ENCODE measurements at regions not wholly inside any gene's neighbourhood (a gene's known extent, or its start where the extent isn't known, plus 50 kb on each side); places are given as distances from the start of the nearest gene placed in this dataset.

- ATAC-seq (ENCODE audit: low read depth) (no peak), DNase-seq (no peak)
- no peak overlapping the region for H3K4me3 Mint-ChIP-seq
- Histone ChIP-seq H3K36me3 (replicated peaks in 1 of 2; ENCODE audit: control extremely low read depth in 1 of 2, control insufficient read depth in 1 of 2, extremely low read depth in 1 of 2, insufficient read depth in 2 of 2, low read length in 1 of 2) (no peaks in the 10 kb centered on the region), H3K4me1 (ENCODE audit: control insufficient read depth in 2 of 2, insufficient read depth in 2 of 2, low read length in 2 of 2) (no peaks in the 10 kb centered on the region), H4K20me1 (ENCODE audit: control insufficient read depth, insufficient read depth, low read length, poor library complexity, severe bottlenecking) (no peaks in the 10 kb centered on the region), H3K27ac (ENCODE audit: low read length in 2 of 2) (no peak overlapping the region), H3K9ac (ENCODE audit: low read length) (no peak overlapping the region), H2AFZ (ENCODE audit: insufficient read depth, low read depth, low read length, poor library complexity, severe bottlenecking) (no peak overlapping the region), H3K79me2 (ENCODE audit: control insufficient read depth, insufficient read depth, low read length) (no peaks in the 10 kb centered on the region), H3K4me2 (replicated peaks; ENCODE audit: low read depth, low read length, poor library complexity, severe bottlenecking) (no peak overlapping the region), H3K27me3 (replicated peaks in 1 of 4; ENCODE audit: control extremely low read depth in 1 of 4, control insufficient read depth in 3 of 4, insufficient read depth in 4 of 4, low read length in 3 of 4) (peaks cover 0 to 19% (median 3%) of the 10 kb centered on the region in 4 experiments), H3K9me3 (ENCODE audit: control extremely low read depth in 1 of 3, control insufficient read depth in 2 of 3, insufficient read depth in 1 of 3, low read length in 2 of 3) (no peaks in the 10 kb centered on the region), H3K4me3 (ENCODE audit: control extremely low read depth in 1 of 5, extremely low read depth in 1 of 5, insufficient read depth in 1 of 5, low read depth in 2 of 5, low read length in 4 of 5) (no peak overlapping the region)
- WGBS (ENCODE audit: insufficient coverage), result 87% methylated on average over 4 of the region's 8 CpGs
- peaks cover 14% of the 10 kb centered on the region for H3K27me3 Mint-ChIP-seq
- CTCF ChIA-PET, result no interaction called here
- no peaks in the 10 kb centered on the region for H3K9me3 Mint-ChIP-seq (ENCODE audit: insufficient read depth)
- no peaks in the 10 kb centered on the region for H3K4me1 Mint-ChIP-seq
- no peak overlapping the region for H3K27ac Mint-ChIP-seq
- intact Hi-C loops (cut with micrococcal nuclease), result no loop called here
- TF ChIP-seq, protein P1, sequence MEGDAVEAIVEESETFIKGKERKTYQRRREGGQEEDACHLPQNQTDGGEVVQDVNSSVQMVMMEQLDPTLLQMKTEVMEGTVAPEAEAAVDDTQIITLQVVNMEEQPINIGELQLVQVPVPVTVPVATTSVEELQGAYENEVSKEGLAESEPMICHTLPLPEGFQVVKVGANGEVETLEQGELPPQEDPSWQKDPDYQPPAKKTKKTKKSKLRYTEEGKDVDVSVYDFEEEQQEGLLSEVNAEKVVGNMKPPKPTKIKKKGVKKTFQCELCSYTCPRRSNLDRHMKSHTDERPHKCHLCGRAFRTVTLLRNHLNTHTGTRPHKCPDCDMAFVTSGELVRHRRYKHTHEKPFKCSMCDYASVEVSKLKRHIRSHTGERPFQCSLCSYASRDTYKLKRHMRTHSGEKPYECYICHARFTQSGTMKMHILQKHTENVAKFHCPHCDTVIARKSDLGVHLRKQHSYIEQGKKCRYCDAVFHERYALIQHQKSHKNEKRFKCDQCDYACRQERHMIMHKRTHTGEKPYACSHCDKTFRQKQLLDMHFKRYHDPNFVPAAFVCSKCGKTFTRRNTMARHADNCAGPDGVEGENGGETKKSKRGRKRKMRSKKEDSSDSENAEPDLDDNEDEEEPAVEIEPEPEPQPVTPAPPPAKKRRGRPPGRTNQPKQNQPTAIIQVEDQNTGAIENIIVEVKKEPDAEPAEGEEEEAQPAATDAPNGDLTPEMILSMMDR (IDR thresholded peaks at IDR 0.05), result no peak
- no peak for TF ChIP-seq EZH2 (IDR thresholded peaks at IDR 0.05; ENCODE audit: borderline replicate concordance, insufficient read depth, low read depth, low read length, poor library complexity, severe bottlenecking)
- POLR2A ChIA-PET, result no interaction called here
These were observed 73.7 kb upstream of the CISTR start for GRCh38 chr12:53825246-53826081.

DNA sequence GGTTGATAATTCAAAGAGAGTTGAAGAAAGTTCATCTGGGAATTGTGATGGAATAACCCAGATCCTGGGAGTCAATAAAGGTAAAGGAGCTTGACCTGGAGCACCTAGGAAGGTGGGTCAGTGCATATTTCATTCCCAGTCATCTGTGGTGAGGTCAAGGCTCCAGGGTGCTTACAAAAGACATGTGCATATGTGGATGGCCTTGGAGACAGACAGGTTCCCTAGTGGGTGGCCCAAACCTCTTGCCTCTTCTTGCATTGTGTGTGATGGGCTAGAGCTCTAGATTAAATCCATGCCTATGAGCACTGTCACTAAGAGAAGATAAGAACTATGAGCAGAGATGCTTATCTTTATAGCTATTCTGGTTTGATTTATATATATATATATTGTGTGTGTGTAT lies 75.5 kb upstream of the CISTR start:
- H3K79me2 ChIP-seq (ENCODE audit: control insufficient read depth, insufficient read depth, low read length), result no peaks in the 10 kb centered on the region
- Mint-ChIP-seq H3K27ac (no peak overlapping the region), H3K4me1 (no peaks in the 10 kb centered on the region), H3K9me3 (ENCODE audit: insufficient read depth) (no peaks in the 10 kb centered on the region), H3K4me3 (no peak overlapping the region), H3K27me3 (peaks cover 14% of the 10 kb centered on the region)
- DNase-seq (no peak), ATAC-seq (ENCODE audit: low read depth) (no peak)
- H3K27me3 ChIP-seq (replicated peaks in 1 of 4; ENCODE audit: control extremely low read depth in 1 of 4, control insufficient read depth in 3 of 4, insufficient read depth in 4 of 4, low read length in 3 of 4), result peaks cover 0 to 15% (median 3%) of the 10 kb centered on the region in 4 experiments
- ChIA-PET CTCF (no interaction called here), POLR2A (no interaction called here)
- no peaks in the 10 kb centered on the region for H3K36me3 ChIP-seq (replicated peaks in 1 of 2; ENCODE audit: control extremely low read depth in 1 of 2, control insufficient read depth in 1 of 2, extremely low read depth in 1 of 2, insufficient read depth in 2 of 2, low read length in 1 of 2)
- no peak overlapping the region for H3K4me3 ChIP-seq (ENCODE audit: control extremely low read depth in 1 of 5, extremely low read depth in 1 of 5, insufficient read depth in 1 of 5, low read depth in 2 of 5, low read length in 4 of 5)
- no peaks in the 10 kb centered on the region for H3K9me3 ChIP-seq (ENCODE audit: control extremely low read depth in 1 of 3, control insufficient read depth in 2 of 3, insufficient read depth in 1 of 3, low read length in 2 of 3)
- H2AFZ ChIP-seq (ENCODE audit: insufficient read depth, low read depth, low read length, poor library complexity, severe bottlenecking), result no peak overlapping the region
- intact Hi-C loops (cut with micrococcal nuclease), result no loop called here
- no peak overlapping the region for H3K9ac ChIP-seq (ENCODE audit: low read length)
- no peaks in the 10 kb centered on the region for H3K4me1 ChIP-seq (ENCODE audit: control insufficient read depth in 2 of 2, insufficient read depth in 2 of 2, low read length in 2 of 2)
- no peak overlapping the region for H3K4me2 ChIP-seq (replicated peaks; ENCODE audit: low read depth, low read length, poor library complexity, severe bottlenecking)
- H3K27ac ChIP-seq (ENCODE audit: low read length in 2 of 2), result no peak overlapping the region
- no peaks in the 10 kb centered on the region for H4K20me1 ChIP-seq (ENCODE audit: control insufficient read depth, insufficient read depth, low read length, poor library complexity, severe bottlenecking)
- TF ChIP-seq, protein P1 (IDR thresholded peaks at IDR 0.05), result no peak
- no peak for TF ChIP-seq EZH2 (IDR thresholded peaks at IDR 0.05; ENCODE audit: borderline replicate concordance, insufficient read depth, low read depth, low read length, poor library complexity, severe bottlenecking)
